GM23338 (cell line): ENCODE measurements at regions not wholly inside any gene's neighbourhood (a gene's known extent, or its start where the extent isn't known, plus 50 kb on each side); places are given as distances from the start of the nearest gene placed in this dataset.

Source experiments
- ATAC-seq: fragments of 200-7000 bp; cut with Tn5 transposase; 3 replicates; pipeline ENCODE4 v1.9.1; 2020
- DNase-seq: peaks from one replicate; pipeline ENCODE4 v3.0.0-alpha.2; 2015; ENCODE audit warnings: low spot score
- H2AFZ ChIP-seq: fragments of 200-600 bp; sonication (generic); 2 replicates; pipeline ENCODE4 v1.8.0; 2016; ENCODE audit warnings: antibody characterized with exemption, mild to moderate bottlenecking, moderate library complexity
- H3F3A ChIP-seq: fragments of 200-600 bp; sonication (generic); replicated peaks from 2 replicates; pipeline ENCODE4 v1.8.0; 2017; ENCODE audit warnings: antibody characterized with exemption, mixed run types, low read depth
- H3K27ac ChIP-seq: fragments of 200-600 bp; sonication (generic); 2 replicates; pipeline ENCODE4 v1.6.1; 2016; ENCODE audit warnings: low read depth
- H3K27me3 ChIP-seq: fragments of 200-600 bp; sonication (generic); 2 replicates; pipeline ENCODE4 v1.8.0; 2016; ENCODE audit warnings: mild to moderate bottlenecking, mixed run types, moderate library complexity; ENCODE audit not compliant: insufficient read depth
- H3K36me3 ChIP-seq: fragments of 200-600 bp; sonication (generic); 2 replicates; pipeline ENCODE4 v1.8.0; 2016; ENCODE audit warnings: mild to moderate bottlenecking; ENCODE audit not compliant: insufficient read depth
- H3K4me1 ChIP-seq: fragments of 200-600 bp; sonication (generic); 2 replicates; pipeline ENCODE4 v1.8.0; 2016; ENCODE audit warnings: mild to moderate bottlenecking, moderate library complexity; ENCODE audit not compliant: insufficient read depth
- H3K4me2 ChIP-seq: fragments of 200-600 bp; sonication (generic); 2 replicates; pipeline ENCODE4 v1.7.1; 2017; ENCODE audit warnings: mixed run types
- H3K4me3 ChIP-seq: fragments of 200-600 bp; sonication (generic); 2 replicates; pipeline ENCODE4 v1.6.1; 2016; ENCODE audit warnings: mixed run types
- H3K79me2 ChIP-seq: fragments of 200-600 bp; sonication (generic); replicated peaks from 2 replicates; pipeline ENCODE4 v1.8.0; 2017; ENCODE audit warnings: mild to moderate bottlenecking; ENCODE audit not compliant: insufficient read depth
- H3K9me2 ChIP-seq: fragments of 200-600 bp; sonication (generic); 2 replicates; pipeline ENCODE4 v1.8.0; 2017; ENCODE audit not compliant: insufficient read depth
- H4K20me1 ChIP-seq: fragments of 200-600 bp; sonication (generic); replicated peaks from 2 replicates; pipeline ENCODE4 v1.8.0; 2017; ENCODE audit warnings: mild to moderate bottlenecking; ENCODE audit not compliant: insufficient read depth
- H3K27ac Mint-ChIP-seq: 2 replicates; pipeline ENCODE4 v1.8.0; 2020; ENCODE audit warnings: inconsistent platforms, mild to moderate bottlenecking, moderate library complexity, mixed read lengths
- H3K27me3 Mint-ChIP-seq: 3 replicates; pipeline ENCODE4 v1.8.0; 2022; ENCODE audit warnings: low read depth, mild to moderate bottlenecking, moderate library complexity, mixed read lengths, inconsistent platforms; ENCODE audit not compliant: insufficient read depth, poor library complexity
- H3K36me3 Mint-ChIP-seq: 3 replicates; pipeline ENCODE4 v1.8.0; 2021; ENCODE audit warnings: low read depth, mild to moderate bottlenecking, inconsistent platforms, moderate library complexity, mixed read lengths
- H3K4me1 Mint-ChIP-seq: 3 replicates; pipeline ENCODE4 v1.8.0; 2020; ENCODE audit warnings: mild to moderate bottlenecking, inconsistent platforms, mixed read lengths
- H3K4me3 Mint-ChIP-seq: 3 replicates; pipeline ENCODE4 v1.8.0; 2021; ENCODE audit warnings: moderate library complexity, mild to moderate bottlenecking, inconsistent platforms, mixed read lengths
- H3K9me3 Mint-ChIP-seq: 3 replicates; pipeline ENCODE4 v1.8.0; 2020; ENCODE audit warnings: moderate library complexity, mild to moderate bottlenecking, inconsistent platforms, mixed read lengths
- CREB1 ChIP-seq: fragments of 250-450 bp; sonication (Bioruptor Pico); IDR thresholded peaks from 2 replicates; pipeline ENCODE4 v1.5.0; 2020; ENCODE audit warnings: low read depth, mild to moderate bottlenecking, moderate library complexity
- EZH2 ChIP-seq: fragments of 200-600 bp; sonication (generic); IDR thresholded peaks from one replicate; pipeline ENCODE4 v1.8.0; 2017; ENCODE audit warnings: antibody characterized with exemption, mild to moderate bottlenecking, low read depth; ENCODE audit not compliant: unreplicated experiment
- EZH2phosphoT487 ChIP-seq: fragments of 200-600 bp; sonication (generic); IDR thresholded peaks from one replicate; pipeline ENCODE4 v1.8.1; 2018; ENCODE audit warnings: antibody characterized with exemption; ENCODE audit not compliant: unreplicated experiment
- JUNB ChIP-seq: IDR thresholded peaks from one replicate; pipeline ENCODE4 v1.6.1; 2016; ENCODE audit warnings: antibody characterized with exemption; ENCODE audit not compliant: unreplicated experiment
- NANOG ChIP-seq: IDR thresholded peaks from 2 replicates; pipeline ENCODE4 v1.6.1; 2016; ENCODE audit warnings: antibody characterized with exemption, borderline replicate concordance
- POLR2AphosphoS5 ChIP-seq: IDR thresholded peaks from 2 replicates; pipeline ENCODE4 v1.6.1; 2016; ENCODE audit warnings: antibody characterized with exemption, low read depth
- STAT1 ChIP-seq: IDR thresholded peaks from one replicate; pipeline ENCODE4 v1.6.1; 2016; ENCODE audit warnings: antibody characterized with exemption; ENCODE audit not compliant: unreplicated experiment
- ZNF114 ChIP-seq: fragments of 250-450 bp; sonication (Bioruptor Pico); IDR thresholded peaks from 2 replicates; pipeline ENCODE4 v1.5.0; 2020; ENCODE audit warnings: mild to moderate bottlenecking, moderate library complexity
- TF ChIP-seq, protein P1 (sequence below): IDR thresholded peaks from one replicate; pipeline ENCODE4 v1.6.1; 2018; ENCODE audit warnings: antibody characterized with exemption; ENCODE audit not compliant: unreplicated experiment
- TF ChIP-seq, protein P2 (sequence below): fragments of 250-450 bp; sonication (Bioruptor Pico); IDR thresholded peaks from 2 replicates; pipeline ENCODE4 v1.5.0; 2020; ENCODE audit warnings: mild to moderate bottlenecking, moderate library complexity
- TF ChIP-seq, protein P3 (sequence below): IDR thresholded peaks from 2 replicates; pipeline ENCODE4 v1.6.1; 2016; ENCODE audit warnings: antibody characterized with exemption
- TF ChIP-seq, protein P4 (sequence below), 2 experiments: fragments of 200-600 bp in 1 of 2; sonication (generic) in 1 of 2; conservative IDR thresholded peaks; 2 replicates each; pipeline versions ENCODE4 v1.5.1 to v1.6.1; 2016 to 2017; ENCODE audit warnings: antibody characterized with exemption in 2 of 2, low read depth in 2 of 2, mild to moderate bottlenecking in 2 of 2, moderate library complexity in 1 of 2

DNA sequence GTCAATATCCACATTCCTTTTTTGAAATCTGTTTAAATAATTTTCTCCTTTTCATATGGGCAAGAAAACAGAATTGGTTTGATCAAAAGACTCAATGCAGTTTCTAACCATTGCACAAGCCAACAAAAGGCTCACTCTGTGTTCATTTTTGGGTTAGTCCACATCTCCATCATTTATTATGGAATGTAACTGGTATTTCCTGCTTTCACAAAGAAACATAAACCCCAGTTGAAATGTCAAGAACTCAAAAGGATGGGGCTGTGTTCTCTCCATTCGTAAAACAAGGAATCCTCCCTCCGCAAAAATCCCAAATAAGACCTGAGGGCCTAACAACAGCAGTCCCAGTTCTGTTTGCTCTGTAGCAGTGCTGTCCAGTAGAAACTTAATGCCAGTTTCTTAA is 420.9 kb downstream of the GJA1 start:
- Mint-ChIP-seq H3K36me3 (peaks cover 7% of the 10 kb centered on the region), H3K9me3 (peaks cover 5% of the 10 kb centered on the region; the same call in 1 of the 3 replicates), H3K4me3 (no peak overlapping the region), H3K27me3 (peaks cover 2% of the 10 kb centered on the region), H3K4me1 (peaks cover 16% of the 10 kb centered on the region), H3K27ac (no peak overlapping the region)
- 0 out of 2 replicates have a peak, but pooled peaks cover 1% of the 10 kb centered on the region for H3K36me3 ChIP-seq
- DNase-seq (no peak), ATAC-seq (no peak)
- H3K4me1 ChIP-seq, result peaks cover 12% of the 10 kb centered on the region
- no peak overlapping the region for H3K27ac ChIP-seq
- no peaks in the 10 kb centered on the region for H3K9me2 ChIP-seq
- no peaks in the 10 kb centered on the region for H3F3A ChIP-seq
- H3K79me2 ChIP-seq, result no peaks in the 10 kb centered on the region
- TF ChIP-seq EZH2phosphoT487 (no peak), ZNF114 (no peak), EZH2 (no peak), POLR2AphosphoS5 (no peak), NANOG (no peak), CREB1 (CRISPR knock-in tag) (no peak), STAT1 (no peak), JUNB (no peak)
- TF ChIP-seq, protein P1, sequence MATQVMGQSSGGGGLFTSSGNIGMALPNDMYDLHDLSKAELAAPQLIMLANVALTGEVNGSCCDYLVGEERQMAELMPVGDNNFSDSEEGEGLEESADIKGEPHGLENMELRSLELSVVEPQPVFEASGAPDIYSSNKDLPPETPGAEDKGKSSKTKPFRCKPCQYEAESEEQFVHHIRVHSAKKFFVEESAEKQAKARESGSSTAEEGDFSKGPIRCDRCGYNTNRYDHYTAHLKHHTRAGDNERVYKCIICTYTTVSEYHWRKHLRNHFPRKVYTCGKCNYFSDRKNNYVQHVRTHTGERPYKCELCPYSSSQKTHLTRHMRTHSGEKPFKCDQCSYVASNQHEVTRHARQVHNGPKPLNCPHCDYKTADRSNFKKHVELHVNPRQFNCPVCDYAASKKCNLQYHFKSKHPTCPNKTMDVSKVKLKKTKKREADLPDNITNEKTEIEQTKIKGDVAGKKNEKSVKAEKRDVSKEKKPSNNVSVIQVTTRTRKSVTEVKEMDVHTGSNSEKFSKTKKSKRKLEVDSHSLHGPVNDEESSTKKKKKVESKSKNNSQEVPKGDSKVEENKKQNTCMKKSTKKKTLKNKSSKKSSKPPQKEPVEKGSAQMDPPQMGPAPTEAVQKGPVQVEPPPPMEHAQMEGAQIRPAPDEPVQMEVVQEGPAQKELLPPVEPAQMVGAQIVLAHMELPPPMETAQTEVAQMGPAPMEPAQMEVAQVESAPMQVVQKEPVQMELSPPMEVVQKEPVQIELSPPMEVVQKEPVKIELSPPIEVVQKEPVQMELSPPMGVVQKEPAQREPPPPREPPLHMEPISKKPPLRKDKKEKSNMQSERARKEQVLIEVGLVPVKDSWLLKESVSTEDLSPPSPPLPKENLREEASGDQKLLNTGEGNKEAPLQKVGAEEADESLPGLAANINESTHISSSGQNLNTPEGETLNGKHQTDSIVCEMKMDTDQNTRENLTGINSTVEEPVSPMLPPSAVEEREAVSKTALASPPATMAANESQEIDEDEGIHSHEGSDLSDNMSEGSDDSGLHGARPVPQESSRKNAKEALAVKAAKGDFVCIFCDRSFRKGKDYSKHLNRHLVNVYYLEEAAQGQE, result no peak
- TF ChIP-seq, protein P2, sequence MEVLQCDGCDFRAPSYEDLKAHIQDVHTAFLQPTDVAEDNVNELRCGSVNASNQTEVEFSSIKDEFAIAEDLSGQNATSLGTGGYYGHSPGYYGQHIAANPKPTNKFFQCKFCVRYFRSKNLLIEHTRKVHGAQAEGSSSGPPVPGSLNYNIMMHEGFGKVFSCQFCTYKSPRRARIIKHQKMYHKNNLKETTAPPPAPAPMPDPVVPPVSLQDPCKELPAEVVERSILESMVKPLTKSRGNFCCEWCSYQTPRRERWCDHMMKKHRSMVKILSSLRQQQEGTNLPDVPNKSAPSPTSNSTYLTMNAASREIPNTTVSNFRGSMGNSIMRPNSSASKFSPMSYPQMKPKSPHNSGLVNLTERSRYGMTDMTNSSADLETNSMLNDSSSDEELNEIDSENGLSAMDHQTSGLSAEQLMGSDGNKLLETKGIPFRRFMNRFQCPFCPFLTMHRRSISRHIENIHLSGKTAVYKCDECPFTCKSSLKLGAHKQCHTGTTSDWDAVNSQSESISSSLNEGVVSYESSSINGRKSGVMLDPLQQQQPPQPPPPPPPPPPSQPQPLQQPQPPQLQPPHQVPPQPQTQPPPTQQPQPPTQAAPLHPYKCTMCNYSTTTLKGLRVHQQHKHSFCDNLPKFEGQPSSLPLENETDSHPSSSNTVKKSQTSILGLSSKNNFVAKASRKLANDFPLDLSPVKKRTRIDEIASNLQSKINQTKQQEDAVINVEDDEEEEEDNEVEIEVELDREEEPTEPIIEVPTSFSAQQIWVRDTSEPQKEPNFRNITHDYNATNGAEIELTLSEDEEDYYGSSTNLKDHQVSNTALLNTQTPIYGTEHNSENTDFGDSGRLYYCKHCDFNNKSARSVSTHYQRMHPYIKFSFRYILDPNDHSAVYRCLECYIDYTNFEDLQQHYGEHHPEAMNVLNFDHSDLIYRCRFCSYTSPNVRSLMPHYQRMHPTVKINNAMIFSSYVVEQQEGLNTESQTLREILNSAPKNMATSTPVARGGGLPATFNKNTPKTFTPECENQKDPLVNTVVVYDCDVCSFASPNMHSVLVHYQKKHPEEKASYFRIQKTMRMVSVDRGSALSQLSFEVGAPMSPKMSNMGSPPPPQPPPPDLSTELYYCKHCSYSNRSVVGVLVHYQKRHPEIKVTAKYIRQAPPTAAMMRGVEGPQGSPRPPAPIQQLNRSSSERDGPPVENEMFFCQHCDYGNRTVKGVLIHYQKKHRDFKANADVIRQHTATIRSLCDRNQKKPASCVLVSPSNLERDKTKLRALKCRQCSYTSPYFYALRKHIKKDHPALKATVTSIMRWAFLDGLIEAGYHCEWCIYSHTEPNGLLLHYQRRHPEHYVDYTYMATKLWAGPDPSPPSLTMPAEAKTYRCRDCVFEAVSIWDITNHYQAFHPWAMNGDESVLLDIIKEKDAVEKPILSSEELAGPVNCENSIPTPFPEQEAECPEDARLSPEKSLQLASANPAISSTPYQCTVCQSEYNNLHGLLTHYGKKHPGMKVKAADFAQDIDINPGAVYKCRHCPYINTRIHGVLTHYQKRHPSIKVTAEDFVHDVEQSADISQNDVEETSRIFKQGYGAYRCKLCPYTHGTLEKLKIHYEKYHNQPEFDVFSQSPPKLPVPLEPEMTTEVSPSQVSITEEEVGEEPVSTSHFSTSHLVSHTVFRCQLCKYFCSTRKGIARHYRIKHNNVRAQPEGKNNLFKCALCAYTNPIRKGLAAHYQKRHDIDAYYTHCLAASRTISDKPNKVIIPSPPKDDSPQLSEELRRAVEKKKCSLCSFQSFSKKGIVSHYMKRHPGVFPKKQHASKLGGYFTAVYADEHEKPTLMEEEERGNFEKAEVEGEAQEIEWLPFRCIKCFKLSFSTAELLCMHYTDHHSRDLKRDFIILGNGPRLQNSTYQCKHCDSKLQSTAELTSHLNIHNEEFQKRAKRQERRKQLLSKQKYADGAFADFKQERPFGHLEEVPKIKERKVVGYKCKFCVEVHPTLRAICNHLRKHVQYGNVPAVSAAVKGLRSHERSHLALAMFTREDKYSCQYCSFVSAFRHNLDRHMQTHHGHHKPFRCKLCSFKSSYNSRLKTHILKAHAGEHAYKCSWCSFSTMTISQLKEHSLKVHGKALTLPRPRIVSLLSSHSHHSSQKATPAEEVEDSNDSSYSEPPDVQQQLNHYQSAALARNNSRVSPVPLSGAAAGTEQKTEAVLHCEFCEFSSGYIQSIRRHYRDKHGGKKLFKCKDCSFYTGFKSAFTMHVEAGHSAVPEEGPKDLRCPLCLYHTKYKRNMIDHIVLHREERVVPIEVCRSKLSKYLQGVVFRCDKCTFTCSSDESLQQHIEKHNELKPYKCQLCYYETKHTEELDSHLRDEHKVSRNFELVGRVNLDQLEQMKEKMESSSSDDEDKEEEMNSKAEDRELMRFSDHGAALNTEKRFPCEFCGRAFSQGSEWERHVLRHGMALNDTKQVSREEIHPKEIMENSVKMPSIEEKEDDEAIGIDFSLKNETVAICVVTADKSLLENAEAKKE (CRISPR knock-in tag), result no peak
- TF ChIP-seq, protein P3, sequence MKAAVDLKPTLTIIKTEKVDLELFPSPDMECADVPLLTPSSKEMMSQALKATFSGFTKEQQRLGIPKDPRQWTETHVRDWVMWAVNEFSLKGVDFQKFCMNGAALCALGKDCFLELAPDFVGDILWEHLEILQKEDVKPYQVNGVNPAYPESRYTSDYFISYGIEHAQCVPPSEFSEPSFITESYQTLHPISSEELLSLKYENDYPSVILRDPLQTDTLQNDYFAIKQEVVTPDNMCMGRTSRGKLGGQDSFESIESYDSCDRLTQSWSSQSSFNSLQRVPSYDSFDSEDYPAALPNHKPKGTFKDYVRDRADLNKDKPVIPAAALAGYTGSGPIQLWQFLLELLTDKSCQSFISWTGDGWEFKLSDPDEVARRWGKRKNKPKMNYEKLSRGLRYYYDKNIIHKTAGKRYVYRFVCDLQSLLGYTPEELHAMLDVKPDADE, result no peak
- TF ChIP-seq, protein P4, sequence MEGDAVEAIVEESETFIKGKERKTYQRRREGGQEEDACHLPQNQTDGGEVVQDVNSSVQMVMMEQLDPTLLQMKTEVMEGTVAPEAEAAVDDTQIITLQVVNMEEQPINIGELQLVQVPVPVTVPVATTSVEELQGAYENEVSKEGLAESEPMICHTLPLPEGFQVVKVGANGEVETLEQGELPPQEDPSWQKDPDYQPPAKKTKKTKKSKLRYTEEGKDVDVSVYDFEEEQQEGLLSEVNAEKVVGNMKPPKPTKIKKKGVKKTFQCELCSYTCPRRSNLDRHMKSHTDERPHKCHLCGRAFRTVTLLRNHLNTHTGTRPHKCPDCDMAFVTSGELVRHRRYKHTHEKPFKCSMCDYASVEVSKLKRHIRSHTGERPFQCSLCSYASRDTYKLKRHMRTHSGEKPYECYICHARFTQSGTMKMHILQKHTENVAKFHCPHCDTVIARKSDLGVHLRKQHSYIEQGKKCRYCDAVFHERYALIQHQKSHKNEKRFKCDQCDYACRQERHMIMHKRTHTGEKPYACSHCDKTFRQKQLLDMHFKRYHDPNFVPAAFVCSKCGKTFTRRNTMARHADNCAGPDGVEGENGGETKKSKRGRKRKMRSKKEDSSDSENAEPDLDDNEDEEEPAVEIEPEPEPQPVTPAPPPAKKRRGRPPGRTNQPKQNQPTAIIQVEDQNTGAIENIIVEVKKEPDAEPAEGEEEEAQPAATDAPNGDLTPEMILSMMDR (conservative IDR thresholded peaks at IDR 0.05; ENCODE audit: low read depth in 2 of 2), result no peak
- H3K27me3 ChIP-seq, result no peaks in the 10 kb centered on the region
- no peak overlapping the region for H3K4me2 ChIP-seq
- H3K4me3 ChIP-seq, result no peak overlapping the region
- H4K20me1 ChIP-seq, result no peaks in the 10 kb centered on the region
- H2AFZ ChIP-seq, result no peak overlapping the region
